ENCODE measurements at regions not wholly inside any gene's neighbourhood (a gene's known extent, or its start where the extent isn't known, plus 50 kb on each side); places are given as distances from the start of the nearest gene placed in this dataset.
A peak's percentile ranks its signal among the peaks of the same experiment; 100 is the strongest.

- DNase-seq = no peak
Measured at GRCh38 chr9:23194281-23194680, 631.8 kb downstream of the ELAVL2 start.

- DNase-seq = no peak
Measured at GRCh38 chr9:23215688-23216087, 610.4 kb downstream of the ELAVL2 start.

GRCh38 chr9:23219471-23219870, 606.6 kb downstream of the ELAVL2 start:
- no peak for DNase-seq

GRCh38 chr9:23220171-23220570, 605.9 kb downstream of the ELAVL2 start:
- DNase-seq = no peak

- DNase-seq = no peak
Measured at GRCh38 chr9:23220957-23221356, 605.1 kb downstream of the ELAVL2 start.

- DNase-seq = no peak
Measured at GRCh38 chr9:23229890-23230317, 596.1 kb downstream of the ELAVL2 start.

GRCh38 chr9:23232831-23233230, 593.2 kb downstream of the ELAVL2 start:
- no peak for DNase-seq

GRCh38 chr9:23243523-23243922, 582.5 kb downstream of the ELAVL2 start:
- DNase-seq = no peak

GRCh38 chr9:23245067-23245466, 581.0 kb downstream of the ELAVL2 start:
- DNase-seq = no peak

- no peak for DNase-seq
Measured at GRCh38 chr9:23254404-23255184, 571.4 kb downstream of the ELAVL2 start.

GRCh38 chr9:23255346-23255745, 570.7 kb downstream of the ELAVL2 start:
- no peak for DNase-seq

- DNase-seq = peak; percentile 1
Measured at GRCh38 chr9:23258569-23258968, 567.5 kb downstream of the ELAVL2 start.

- peak; percentile 4 for DNase-seq
Measured at GRCh38 chr9:23278561-23278960, 547.5 kb downstream of the ELAVL2 start.

- no peak for DNase-seq
Measured at GRCh38 chr9:23287390-23287789, 538.6 kb downstream of the ELAVL2 start.

GRCh38 chr9:23288545-23288944, 537.5 kb downstream of the ELAVL2 start:
- no peak for DNase-seq

- DNase-seq = no peak
Measured at GRCh38 chr9:23290973-23291372, 535.1 kb downstream of the ELAVL2 start.

- no peak for DNase-seq
Measured at GRCh38 chr9:23302281-23302680, 523.8 kb downstream of the ELAVL2 start.

GRCh38 chr9:23306731-23307130, 519.3 kb downstream of the ELAVL2 start:
- DNase-seq = no peak

GRCh38 chr9:23307731-23308513, 518.1 kb downstream of the ELAVL2 start:
- no peak for DNase-seq

- no peak for DNase-seq
Measured at GRCh38 chr9:23309800-23310199, 516.2 kb downstream of the ELAVL2 start.

- no peak for DNase-seq
Measured at GRCh38 chr9:23314247-23314646, 511.8 kb downstream of the ELAVL2 start.

- no peak for DNase-seq
Measured at GRCh38 chr9:23319092-23319491, 506.9 kb downstream of the ELAVL2 start.

GRCh38 chr9:23321049-23321448, 505.0 kb downstream of the ELAVL2 start:
- DNase-seq = no peak

- no peak for DNase-seq
Measured at GRCh38 chr9:23322392-23322791, 503.6 kb downstream of the ELAVL2 start.

All from hindlimb muscle (tissue), 1 donor.